Fibroblast of mammary gland (primary cell): ENCODE measurements at regions not wholly inside any gene's neighbourhood (a gene's known extent, or its start where the extent isn't known, plus 50 kb on each side); places are given as distances from the start of the nearest gene placed in this dataset.

Experiments
- DNase-seq: peaks from one replicate; pipeline ENCODE4 v3.0.0-alpha.2; 2010; ENCODE audit warnings: low read depth
- H3K4me3 ChIP-seq: 2 replicates; pipeline ENCODE4 v1.5.1; 2011; ENCODE audit warnings: low read depth, mild to moderate bottlenecking, low read length, moderate library complexity; ENCODE audit not compliant: control insufficient read depth
- TF ChIP-seq, protein P1 (sequence below): conservative IDR thresholded peaks from 2 replicates; pipeline ENCODE4 v1.5.1; 2011; ENCODE audit warnings: low read depth, low read length, inconsistent platforms; ENCODE audit not compliant: control insufficient read depth, insufficient read depth

DNA sequence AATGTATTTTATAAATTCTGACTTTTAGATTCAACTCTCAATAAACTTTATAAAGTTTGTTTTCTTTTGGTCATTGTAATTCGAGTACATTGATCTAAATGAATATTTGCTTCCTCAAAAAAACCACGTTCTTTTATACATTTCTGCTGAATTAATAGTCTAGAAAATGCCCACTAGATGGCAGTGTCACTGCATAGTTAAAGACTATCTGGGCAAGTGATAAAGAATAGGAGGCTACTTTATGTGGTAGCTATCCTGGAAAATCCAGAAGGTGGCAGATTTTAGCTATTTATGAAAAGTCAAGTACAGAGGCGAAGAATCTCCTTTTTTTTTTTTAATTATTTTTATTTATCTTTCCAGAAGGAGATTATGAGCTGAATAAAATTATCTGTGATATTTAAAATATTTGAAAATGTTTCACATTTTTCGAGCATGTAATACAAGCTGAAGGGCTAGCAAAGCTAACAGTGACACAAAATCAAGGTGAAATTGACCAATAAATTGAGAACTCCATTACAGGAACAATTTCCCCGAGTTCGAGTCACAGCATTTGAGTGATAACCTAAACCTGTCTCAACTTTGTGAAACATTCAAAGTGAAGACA lies 221.8 kb downstream of the OLFM4 start:
- no peak overlapping the region for H3K4me3 ChIP-seq
- DNase-seq: peak; percentile 76
- TF ChIP-seq, protein P1, sequence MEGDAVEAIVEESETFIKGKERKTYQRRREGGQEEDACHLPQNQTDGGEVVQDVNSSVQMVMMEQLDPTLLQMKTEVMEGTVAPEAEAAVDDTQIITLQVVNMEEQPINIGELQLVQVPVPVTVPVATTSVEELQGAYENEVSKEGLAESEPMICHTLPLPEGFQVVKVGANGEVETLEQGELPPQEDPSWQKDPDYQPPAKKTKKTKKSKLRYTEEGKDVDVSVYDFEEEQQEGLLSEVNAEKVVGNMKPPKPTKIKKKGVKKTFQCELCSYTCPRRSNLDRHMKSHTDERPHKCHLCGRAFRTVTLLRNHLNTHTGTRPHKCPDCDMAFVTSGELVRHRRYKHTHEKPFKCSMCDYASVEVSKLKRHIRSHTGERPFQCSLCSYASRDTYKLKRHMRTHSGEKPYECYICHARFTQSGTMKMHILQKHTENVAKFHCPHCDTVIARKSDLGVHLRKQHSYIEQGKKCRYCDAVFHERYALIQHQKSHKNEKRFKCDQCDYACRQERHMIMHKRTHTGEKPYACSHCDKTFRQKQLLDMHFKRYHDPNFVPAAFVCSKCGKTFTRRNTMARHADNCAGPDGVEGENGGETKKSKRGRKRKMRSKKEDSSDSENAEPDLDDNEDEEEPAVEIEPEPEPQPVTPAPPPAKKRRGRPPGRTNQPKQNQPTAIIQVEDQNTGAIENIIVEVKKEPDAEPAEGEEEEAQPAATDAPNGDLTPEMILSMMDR: peak; percentile 67

DNA sequence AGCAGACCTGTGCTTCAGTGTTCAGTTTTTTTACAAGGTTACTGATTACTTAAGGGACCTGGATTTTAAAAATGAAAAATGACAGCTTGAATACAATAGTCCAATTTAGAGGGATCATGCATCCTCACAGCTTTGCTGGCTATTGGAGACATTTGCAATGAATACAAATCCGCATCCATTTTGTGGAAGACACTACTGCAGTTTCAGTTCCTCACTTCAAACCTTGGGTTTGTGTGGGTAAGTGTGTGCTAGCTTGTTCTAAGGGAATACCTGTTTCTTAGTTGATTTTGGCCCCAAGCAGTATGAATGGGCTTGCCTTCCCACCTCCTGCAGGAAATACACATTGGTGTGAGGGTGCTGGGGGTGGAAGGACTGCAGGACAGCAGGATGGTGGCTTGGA lies 222.4 kb downstream of the OLFM4 start:
- DNase-seq: no peak
- no peak overlapping the region for H3K4me3 ChIP-seq
- TF ChIP-seq, protein P1: no peak

DNA sequence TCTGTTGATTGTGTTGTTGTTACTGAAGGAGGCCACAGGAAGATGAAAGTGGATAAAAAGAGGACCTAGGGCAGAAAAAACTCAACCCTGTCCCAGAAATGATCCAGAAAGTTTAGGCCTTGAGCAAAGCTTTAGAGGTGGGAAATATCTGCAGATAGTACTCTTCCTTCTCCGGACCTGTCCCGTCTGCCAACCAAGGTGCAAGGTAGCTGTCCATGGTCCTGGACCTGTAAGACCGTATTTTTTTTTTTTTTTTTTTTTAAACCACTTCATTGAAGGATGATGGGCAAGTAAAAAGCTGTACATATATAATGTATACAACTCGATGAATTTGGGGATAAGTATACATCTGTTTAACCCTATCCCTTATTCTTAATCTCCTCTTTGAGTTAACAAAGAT lies 225.9 kb downstream of the OLFM4 start:
- DNase-seq: no peak
- TF ChIP-seq, protein P1: no peak
- H3K4me3 ChIP-seq: no peak overlapping the region

DNA sequence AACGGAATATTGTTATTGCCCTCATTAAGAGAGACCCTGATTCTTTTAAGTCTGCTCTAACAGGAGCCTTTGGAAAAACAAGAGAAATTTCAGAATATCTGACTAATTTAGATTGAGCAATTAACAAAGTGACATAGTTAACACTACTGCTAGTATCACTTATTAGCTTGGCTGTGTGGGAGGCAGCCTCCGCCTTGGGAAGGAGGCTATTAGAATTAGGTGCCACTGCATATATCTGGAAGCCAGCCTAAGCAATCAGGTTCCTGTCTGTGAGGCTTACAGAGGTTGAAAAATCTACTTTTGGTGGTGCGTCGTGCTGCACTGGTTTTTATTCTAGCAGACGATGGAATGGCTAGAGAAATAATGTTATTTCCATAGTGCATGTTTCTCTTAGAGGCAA lies 227.2 kb downstream of the OLFM4 start:
- TF ChIP-seq, protein P1: no peak
- no peak overlapping the region for H3K4me3 ChIP-seq
- DNase-seq: no peak

DNA sequence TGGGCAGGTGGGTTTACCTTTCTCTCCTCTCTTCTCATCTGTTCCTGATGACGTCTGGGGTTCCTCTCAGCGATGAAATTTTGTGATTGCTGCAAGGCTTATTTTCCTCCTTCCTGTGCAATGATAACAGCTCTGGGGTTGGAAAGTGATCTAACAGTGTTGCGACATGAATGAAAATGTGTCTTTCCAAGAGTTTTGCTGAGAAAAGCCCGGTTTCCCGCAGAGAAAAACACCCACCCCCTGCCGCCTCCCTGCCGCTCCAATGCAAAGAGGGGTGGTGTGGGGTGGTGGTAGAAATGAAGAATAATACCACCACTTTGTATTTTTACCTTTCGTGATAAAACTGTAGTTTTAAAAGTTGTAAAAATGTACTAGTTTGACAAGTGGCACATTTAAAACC lies 232.0 kb downstream of the OLFM4 start:
- DNase-seq: no peak
- H3K4me3 ChIP-seq: no peak overlapping the region
- TF ChIP-seq, protein P1: no peak

DNA sequence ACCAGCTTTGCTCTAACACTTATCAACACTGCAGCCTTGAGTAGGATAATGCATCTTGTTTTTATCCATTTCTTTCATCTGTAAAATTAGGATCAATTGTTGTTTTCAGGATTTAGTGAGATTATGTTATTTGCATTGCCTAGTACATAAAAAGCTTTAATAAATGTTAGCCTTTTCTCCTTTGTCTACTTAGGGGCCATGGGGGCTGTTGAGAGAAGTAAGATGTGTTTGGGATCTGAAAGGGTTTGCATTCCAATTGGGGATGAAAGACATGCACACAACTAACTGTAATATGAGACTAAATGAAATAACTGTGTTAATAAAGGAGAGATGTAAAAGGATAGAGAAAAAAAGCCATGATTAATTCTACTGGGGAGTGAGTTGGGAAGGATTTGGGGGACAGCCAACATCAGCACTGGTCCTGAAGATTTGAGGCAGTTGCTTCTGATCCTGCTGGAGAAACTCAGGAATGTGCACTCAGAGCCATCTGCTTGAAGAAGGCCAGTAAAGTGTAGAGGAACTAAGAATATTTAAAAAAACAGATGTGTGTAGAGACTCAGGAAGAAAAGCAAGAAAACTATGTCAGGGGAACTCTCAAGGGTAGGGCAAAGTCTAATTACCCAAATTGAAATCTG lies 236.3 kb downstream of the OLFM4 start:
- TF ChIP-seq, protein P1: no peak
- DNase-seq: no peak
- no peak overlapping the region for H3K4me3 ChIP-seq
